ENCODE measurements at regions not wholly inside any gene's neighbourhood (a gene's known extent, or its start where the extent isn't known, plus 50 kb on each side); places are given as distances from the start of the nearest gene placed in this dataset.

DNA sequence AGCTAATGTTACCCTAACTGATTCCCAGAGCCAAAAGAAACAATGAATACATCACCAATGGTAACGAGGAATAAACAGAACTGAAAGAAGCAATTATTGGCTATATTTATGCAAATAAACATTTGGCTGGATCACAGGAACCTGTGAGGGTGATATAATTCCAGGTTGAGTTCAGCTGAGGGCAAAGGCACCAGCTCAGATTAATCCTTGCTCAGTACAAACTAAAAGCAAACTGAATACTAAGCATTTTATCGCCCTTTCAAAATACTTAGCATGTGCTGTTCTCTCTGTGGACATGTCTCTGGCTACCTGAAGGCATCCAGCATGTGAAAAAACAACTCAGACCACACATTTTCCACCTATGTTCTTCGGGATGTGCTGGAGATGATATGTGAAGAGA, 791.7 kb downstream of the METTL4 start:
- TF ChIP-seq YY1 (IDR thresholded peaks at IDR 0.05; ENCODE audit: insufficient read depth, insufficient read length) (no peak), ZNF274 (IDR thresholded peaks at IDR 0.05; ENCODE audit: low read depth, low read length) (no peak)

Measured in NT2/D1 (cell line).